ENCODE measurements at regions not wholly inside any gene's neighbourhood (a gene's known extent, or its start where the extent isn't known, plus 50 kb on each side); places are given as distances from the start of the nearest gene placed in this dataset.

DNA sequence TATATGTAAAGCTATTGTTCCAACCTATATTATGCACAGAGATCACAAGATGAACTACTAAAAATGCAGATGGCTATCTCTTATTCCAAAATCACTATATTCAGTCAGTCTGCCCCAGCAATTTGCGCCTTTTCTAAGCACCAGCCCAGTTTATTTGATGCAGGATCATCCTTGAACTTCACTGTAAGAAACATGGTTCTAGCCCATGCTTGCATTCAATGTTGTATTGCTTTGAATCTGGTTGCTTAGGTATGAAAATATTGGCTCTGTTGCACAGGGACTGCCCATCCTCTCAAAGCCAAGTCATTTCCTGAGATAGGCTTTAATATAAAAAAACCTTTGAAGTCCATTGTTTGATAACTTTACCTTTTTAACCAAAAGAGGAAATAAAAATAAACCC, 170.5 kb upstream of the LRIG1 start:
- CTCF ChIA-PET, result no interaction called here

DNA sequence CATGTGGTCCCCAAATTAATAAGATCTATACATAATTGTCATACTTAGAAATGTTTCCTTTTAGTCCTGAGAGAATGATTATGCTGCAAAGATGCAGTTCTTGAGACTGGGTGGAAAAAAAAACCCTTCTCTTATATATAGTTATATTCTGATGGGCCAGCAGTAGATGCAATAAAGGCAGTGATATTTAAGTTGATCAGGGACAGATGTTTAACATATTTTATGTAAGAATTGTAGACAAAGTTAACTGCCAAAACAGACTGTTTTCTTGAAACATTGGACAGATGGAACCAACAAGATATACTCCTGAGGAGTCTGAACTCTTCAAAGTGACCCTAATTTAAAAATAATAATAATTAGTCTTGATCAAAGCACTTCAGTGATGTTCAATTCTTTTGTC, 172.0 kb upstream of the LRIG1 start:
- Histone ChIP-seq H3K27ac (ENCODE audit: control insufficient read depth, insufficient read depth) (no peak overlapping the region), H3K4me1 (ENCODE audit: control insufficient read depth, insufficient read depth, low read length) (no peaks in the 10 kb centered on the region), H3K4me2 (ENCODE audit: control insufficient read depth, insufficient read depth) (no peak overlapping the region), H3K9me3 (replicated peaks; ENCODE audit: control insufficient read depth, insufficient read depth, low read length) (no peaks in the 10 kb centered on the region), H3K36me3 (ENCODE audit: control insufficient read depth in 2 of 2, insufficient read depth in 2 of 2, low read length in 1 of 2) (no peaks in the 10 kb centered on the region), H3K27me3 (replicated peaks in 1 of 2; ENCODE audit: control insufficient read depth in 2 of 2, insufficient read depth in 2 of 2, low read length in 1 of 2) (no peaks in the 10 kb centered on the region), H2AFZ (ENCODE audit: control insufficient read depth, low read depth, low read length) (no peak overlapping the region), H3K4me3 (no peak overlapping the region), H3K79me2 (ENCODE audit: control insufficient read depth, insufficient read depth, low read length) (no peaks in the 10 kb centered on the region), H4K20me1 (ENCODE audit: control insufficient read depth, insufficient read depth) (no peaks in the 10 kb centered on the region), H3K9ac (ENCODE audit: control insufficient read depth, insufficient read depth, low read length) (no peak overlapping the region)
- DNase-seq (ENCODE audit: low read depth, low spot score) (no peak), FAIRE-seq (no peak), ATAC-seq (no peak)
- POLR2A ChIA-PET, result no interaction called here
- intact Hi-C loops (cut with micrococcal nuclease; ENCODE audit: unreplicated experiment), result no loop called here
- BruUV-seq (replicated peaks), result no TSS peak
- in situ Hi-C loops (cut with MboI), result no loop called here
- SMC1A ChIA-PET (ENCODE audit: uncharacterized antibody, unreplicated experiment), result no interaction called here
- RAD21 ChIA-PET (ENCODE audit: unreplicated experiment), result no interaction called here
- TF ChIP-seq POU2F2 (IDR thresholded peaks at IDR 0.05; ENCODE audit: borderline replicate concordance, low read depth, low read length) (no peak), ZSCAN29 (IDR thresholded peaks at IDR 0.05) (no peak), JUND (IDR thresholded peaks at IDR 0.05; ENCODE audit: low read depth, low read length) (no peak), POLR2A (IDR thresholded peaks at IDR 0.05; ENCODE audit: low read depth, low read length) (no peak), CBX5 (IDR thresholded peaks at IDR 0.05; ENCODE audit: low read depth) (no peak), ZNF592 (IDR thresholded peaks at IDR 0.05) (no peak), YY1 (IDR thresholded peaks at IDR 0.05; ENCODE audit: low read depth, low read length) (no peak), RFX5 (IDR thresholded peaks at IDR 0.05; ENCODE audit: low read depth, low read length) (no peak), SMAD5 (IDR thresholded peaks at IDR 0.05; ENCODE audit: low read depth) (no peak), CREM (IDR thresholded peaks at IDR 0.05; ENCODE audit: low read depth) (no peak)
- TF ChIP-seq, protein P1, sequence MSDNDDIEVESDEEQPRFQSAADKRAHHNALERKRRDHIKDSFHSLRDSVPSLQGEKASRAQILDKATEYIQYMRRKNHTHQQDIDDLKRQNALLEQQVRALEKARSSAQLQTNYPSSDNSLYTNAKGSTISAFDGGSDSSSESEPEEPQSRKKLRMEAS (IDR thresholded peaks at IDR 0.05; ENCODE audit: low read depth, low read length), result no peak
- CTCF ChIA-PET, result interaction anchor here (0.9 kb wide), 1 partner anchor 10 kb away, joined by 3 read pairs; no protein-coding TSS in a partner anchor

More for the DNA sequence above, 170.5 kb upstream of the LRIG1 start:
- no peaks in the 10 kb centered on the region for H3K27me3 ChIP-seq (replicated peaks in 1 of 2; ENCODE audit: control insufficient read depth in 2 of 2, insufficient read depth in 2 of 2, low read length in 1 of 2)
- no peak overlapping the region for H2AFZ ChIP-seq (ENCODE audit: control insufficient read depth, low read depth, low read length)
- no peak overlapping the region for H3K4me2 ChIP-seq (ENCODE audit: control insufficient read depth, insufficient read depth)
- in situ Hi-C loops (cut with MboI) (no loop called here), intact Hi-C loops (cut with micrococcal nuclease; ENCODE audit: unreplicated experiment) (no loop called here)
- no peak for TF ChIP-seq FOXK2 (IDR thresholded peaks at IDR 0.05)
- no peak for TF ChIP-seq CHD4 (IDR thresholded peaks at IDR 0.05)
- no peak for TF ChIP-seq STAT1 (conservative IDR thresholded peaks at IDR 0.05)
- no peak for TF ChIP-seq SMAD1 (IDR thresholded peaks at IDR 0.05; ENCODE audit: low read depth, partially characterized antibody)
- TF ChIP-seq JUND (IDR thresholded peaks at IDR 0.05; ENCODE audit: low read depth, low read length), result no peak
- no peak for TF ChIP-seq SRF (IDR thresholded peaks at IDR 0.05; ENCODE audit: low read depth in 2 of 2, low read length in 2 of 2)
- no peak for TF ChIP-seq STAT3 (IDR thresholded peaks at IDR 0.05; ENCODE audit: low read depth, low read length)
- no peak for TF ChIP-seq SP1 (IDR thresholded peaks at IDR 0.05; ENCODE audit: low read depth, low read length)
- H3K4me1 ChIP-seq (ENCODE audit: control insufficient read depth, insufficient read depth, low read length), result no peaks in the 10 kb centered on the region
- ChIA-PET RAD21 (ENCODE audit: unreplicated experiment) (no interaction called here), SMC1A (ENCODE audit: uncharacterized antibody, unreplicated experiment) (no interaction called here), POLR2A (no interaction called here)
- H3K36me3 ChIP-seq (ENCODE audit: control insufficient read depth in 2 of 2, insufficient read depth in 2 of 2, low read length in 1 of 2), result no peaks in the 10 kb centered on the region
- FAIRE-seq (no peak), ATAC-seq (no peak), DNase-seq (ENCODE audit: low read depth, low spot score) (no peak)
- WGBS (ENCODE audit: insufficient coverage, insufficient replicate concordance, low lambda C conversion rate, missing lambda C conversion rate), result 80% methylated on average over 1 of the region's 1 CpG
- H3K79me2 ChIP-seq (ENCODE audit: control insufficient read depth, insufficient read depth, low read length), result no peaks in the 10 kb centered on the region
- BruUV-seq (replicated peaks), result no TSS peak
- no peak overlapping the region for H3K27ac ChIP-seq (ENCODE audit: control insufficient read depth, insufficient read depth)
- no peaks in the 10 kb centered on the region for H4K20me1 ChIP-seq (ENCODE audit: control insufficient read depth, insufficient read depth)
- H3K9me3 ChIP-seq (replicated peaks; ENCODE audit: control insufficient read depth, insufficient read depth, low read length), result no peaks in the 10 kb centered on the region
- H3K9ac ChIP-seq (ENCODE audit: control insufficient read depth, insufficient read depth, low read length), result no peak overlapping the region
- H3K4me3 ChIP-seq, result no peak overlapping the region

Measured in GM12878 (cell line).